Gastroesophageal sphincter (tissue), 4 donors: ENCODE measurements at regions not wholly inside any gene's neighbourhood (a gene's known extent, or its start where the extent isn't known, plus 50 kb on each side); places are given as distances from the start of the nearest gene placed in this dataset.

ENCODE experiments used
- ATAC-seq: fragments of 150-250 bp; one replicate; pipeline ENCODE4 v1.9.1; 2016; ENCODE audit warnings: mild to moderate bottlenecking, moderate library complexity
- H3K27ac ChIP-seq, 4 donors: fragments of 200-600 bp; sonication (generic) in 3 of 4; 1 replicate in 3 of 4; 2 replicates in 1 of 4; pipeline ENCODE4 v1.5.1; 2016 to 2019
- H3K27me3 ChIP-seq: fragments of 200-600 bp; sonication (generic); one replicate; pipeline ENCODE4 v1.5.1; 2019
- H3K36me3 ChIP-seq, 2 donors: fragments of 200-600 bp; sonication (generic); one replicate each; pipeline ENCODE4 v1.5.1; 2019; ENCODE audit warnings: control low read depth in 1 of 2
- H3K4me1 ChIP-seq, 3 donors: fragments of 200-600 bp; sonication (generic); 1 replicate in 2 of 3; 2 replicates in 1 of 3; pipeline ENCODE4 v1.5.1; 2016 to 2019; ENCODE audit warnings: control low read depth in 2 of 3
- H3K4me3 ChIP-seq, 2 donors: fragments of 200-600 bp; sonication (generic); one replicate each; pipeline ENCODE4 v1.5.1; 2019; ENCODE audit warnings: mild to moderate bottlenecking in 1 of 2, moderate library complexity in 1 of 2
- H3K9me3 ChIP-seq, 3 donors: fragments of 200-600 bp; sonication (generic); one replicate each; pipeline ENCODE4 v1.5.1; 2017 to 2019; ENCODE audit warnings: control low read depth in 2 of 3
- CTCF ChIP-seq, 4 experiments: fragments of 200-600 bp in 2 of 4; fragments of 450-650 bp in 2 of 4; sonication (generic) in 1 of 4; IDR thresholded peaks; one replicate each; pipeline ENCODE4 v1.5.1; 2017 to 2019; ENCODE audit warnings: antibody characterized with exemption in 4 of 4, mild to moderate bottlenecking in 2 of 4, moderate library complexity in 2 of 4
- EP300 ChIP-seq: sonication (generic); formaldehyde crosslinking; IDR thresholded peaks from one replicate; pipeline ENCODE4 v1.6.1; 2017; ENCODE audit warnings: antibody characterized with exemption, mild to moderate bottlenecking
- POLR2A ChIP-seq, 2 donors: fragments of 450-650 bp; IDR thresholded peaks; one replicate each; pipeline ENCODE4 v1.6.1; 2017; ENCODE audit warnings: antibody characterized with exemption in 2 of 2, mild to moderate bottlenecking in 2 of 2, moderate library complexity in 1 of 2
- POLR2AphosphoS5 ChIP-seq: sonication (generic); formaldehyde crosslinking; IDR thresholded peaks from one replicate; pipeline ENCODE4 v1.6.1; 2017; ENCODE audit warnings: antibody characterized with exemption
- WGBS, 2 donors: methylation state at CpG; one replicate each; pipeline ENCODE4 v1.1.5; 2018; ENCODE audit warnings: low coverage in 1 of 2; 5-methylcytosine and 5-hydroxymethylcytosine counted together

- no peaks in the 10 kb centered on the region for H3K27me3 ChIP-seq
- TF ChIP-seq POLR2AphosphoS5 = no peak
- no peak for TF ChIP-seq CTCF (IDR thresholded peaks at IDR 0.05)
- TF ChIP-seq POLR2A (IDR thresholded peaks at IDR 0.05) = no peak
- no peak for TF ChIP-seq EP300
- no peak overlapping the region for H3K4me3 ChIP-seq
- no peaks in the 10 kb centered on the region for H3K4me1 ChIP-seq
- no peaks in the 10 kb centered on the region for H3K9me3 ChIP-seq
- ATAC-seq = no peak
- no peak overlapping the region for H3K27ac ChIP-seq
- no peaks in the 10 kb centered on the region for H3K36me3 ChIP-seq
- WGBS, 2 donors = 86 to 94% methylated on average over 2 of the region's 2 CpGs
Observed at GRCh38 chr5:19042106-19042505, 945.9 kb downstream of the CDH18 start.

DNA sequence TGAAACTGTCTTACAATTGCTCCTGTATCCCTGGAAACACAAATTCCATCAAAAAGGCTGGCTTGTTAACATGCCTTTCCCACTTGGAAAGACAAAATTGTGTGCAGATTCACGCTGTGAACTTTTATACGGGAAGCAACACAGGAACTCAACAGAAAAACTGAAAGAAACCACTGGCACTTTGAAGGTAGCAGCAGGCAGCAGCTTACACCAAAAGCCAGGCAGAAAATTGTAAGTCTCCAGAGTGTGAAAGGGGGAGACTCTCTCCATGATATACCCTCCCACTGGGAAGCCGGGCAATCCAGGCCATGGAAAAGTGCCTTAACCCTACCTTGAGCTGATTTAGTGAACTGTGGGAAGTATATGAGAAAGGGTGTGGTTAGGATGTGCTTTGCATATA is 943.7 kb downstream of the CDH18 start:
- TF ChIP-seq CTCF (IDR thresholded peaks at IDR 0.05) = no peak
- TF ChIP-seq POLR2A (IDR thresholded peaks at IDR 0.05) = no peak
- no peak for TF ChIP-seq POLR2AphosphoS5
- TF ChIP-seq EP300 = no peak
- no peak for ATAC-seq

GRCh38 chr5:19044931-19045695 is 942.9 kb downstream of the CDH18 start:
- H3K4me3 ChIP-seq = no peak overlapping the region
- H3K27me3 ChIP-seq = no peaks in the 10 kb centered on the region
- WGBS, 2 donors = 63 to 72% methylated on average over 3 to 5 of the region's 7 CpGs
- no peaks in the 10 kb centered on the region for H3K9me3 ChIP-seq
- H3K36me3 ChIP-seq = no peaks in the 10 kb centered on the region
- no peak overlapping the region for H3K27ac ChIP-seq
- TF ChIP-seq EP300 (no peak), POLR2AphosphoS5 (no peak), CTCF (IDR thresholded peaks at IDR 0.05) (no peak), POLR2A (IDR thresholded peaks at IDR 0.05) (no peak)
- ATAC-seq = no peak
- H3K4me1 ChIP-seq = no peaks in the 10 kb centered on the region

More for the DNA sequence above, 943.7 kb downstream of the CDH18 start:
- Histone ChIP-seq H3K27me3 (no peaks in the 10 kb centered on the region), H3K9me3 (no peaks in the 10 kb centered on the region), H3K4me1 (no peaks in the 10 kb centered on the region), H3K27ac (no peak overlapping the region), H3K4me3 (no peak overlapping the region), H3K36me3 (no peaks in the 10 kb centered on the region)
- WGBS, 2 donors = 46% methylated on average over 2 of the region's 3 CpGs; no CpG with 5 or more reads in 1 of the 2 donors

- H3K36me3 ChIP-seq = no peaks in the 10 kb centered on the region
- TF ChIP-seq POLR2AphosphoS5 (no peak), EP300 (no peak), CTCF (IDR thresholded peaks at IDR 0.05) (no peak), POLR2A (IDR thresholded peaks at IDR 0.05) (no peak)
- ATAC-seq = no peak
- WGBS, 2 donors = 93 to 100% methylated on average over 4 to 5 of the region's 9 CpGs
- H3K4me1 ChIP-seq = no peaks in the 10 kb centered on the region
- H3K9me3 ChIP-seq = no peaks in the 10 kb centered on the region
- no peak overlapping the region for H3K4me3 ChIP-seq
- H3K27ac ChIP-seq = no peak overlapping the region
- no peaks in the 10 kb centered on the region for H3K27me3 ChIP-seq
Observed at GRCh38 chr5:19047277-19047676, 940.7 kb downstream of the CDH18 start.

DNA sequence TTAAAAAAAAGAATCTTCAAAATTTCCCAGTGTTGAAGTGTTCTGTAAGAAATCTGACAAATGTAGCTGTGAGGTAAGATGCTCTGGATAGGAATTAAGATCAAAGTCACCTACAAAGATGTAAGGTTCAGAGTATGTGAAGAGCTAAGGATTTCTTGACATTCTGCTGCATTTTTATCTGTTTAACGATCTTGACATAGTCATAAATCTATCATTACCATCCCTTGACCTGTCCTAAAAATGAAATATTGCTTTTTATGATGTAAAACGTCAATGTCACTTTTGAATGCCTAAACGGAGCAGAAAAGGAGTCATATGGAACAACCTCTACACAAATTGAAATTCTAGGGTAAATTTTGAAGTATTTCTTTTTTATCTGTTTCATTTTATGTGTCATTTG is 939.3 kb downstream of the CDH18 start:
- TF ChIP-seq POLR2A (IDR thresholded peaks at IDR 0.05) (no peak), EP300 (no peak), POLR2AphosphoS5 (no peak), CTCF (IDR thresholded peaks at IDR 0.05) (no peak)
- ATAC-seq = no peak
- Histone ChIP-seq H3K4me1 (no peaks in the 10 kb centered on the region), H3K27me3 (no peaks in the 10 kb centered on the region), H3K27ac (no peak overlapping the region), H3K9me3 (no peaks in the 10 kb centered on the region), H3K36me3 (no peaks in the 10 kb centered on the region), H3K4me3 (no peak overlapping the region)
- 40 to 54% methylated on average over 3 of the region's 3 CpGs for WGBS, 2 donors
